ENCODE measurements at regions not wholly inside any gene's neighbourhood (a gene's known extent, or its start where the extent isn't known, plus 50 kb on each side); places are given as distances from the start of the nearest gene placed in this dataset.

GRCh38 chrX:56099271-56099670 lies 132.9 kb upstream of the KLF8 start:
- H3K36me3 ChIP-seq (ENCODE audit: control insufficient read depth, insufficient read depth, low read length): no peaks in the 10 kb centered on the region
- no peak for DNase-seq (ENCODE audit: low read depth)
- H3K27me3 ChIP-seq (ENCODE audit: control insufficient read depth, insufficient read depth, low read length): no peaks in the 10 kb centered on the region
- CTCF ChIA-PET: no interaction called here
- POLR2A ChIA-PET: no interaction called here
- H3K4me3 ChIP-seq (ENCODE audit: low read depth, low read length): no peak overlapping the region
- TF ChIP-seq CTCF (IDR thresholded peaks at IDR 0.05; ENCODE audit: insufficient read depth, low read depth, low read length): no peak

GRCh38 chrX:56107320-56107719 lies 124.8 kb upstream of the KLF8 start:
- Histone ChIP-seq H3K4me3 (ENCODE audit: low read depth, low read length) (no peak overlapping the region), H3K27me3 (ENCODE audit: control insufficient read depth, insufficient read depth, low read length) (no peaks in the 10 kb centered on the region), H3K36me3 (ENCODE audit: control insufficient read depth, insufficient read depth, low read length) (no peaks in the 10 kb centered on the region)
- CTCF ChIA-PET: no interaction called here
- no peak for TF ChIP-seq CTCF (IDR thresholded peaks at IDR 0.05; ENCODE audit: insufficient read depth, low read depth, low read length)
- POLR2A ChIA-PET: no interaction called here
- no peak for DNase-seq (ENCODE audit: low read depth)

- no peak for TF ChIP-seq CTCF (IDR thresholded peaks at IDR 0.05; ENCODE audit: insufficient read depth, low read depth, low read length)
- CTCF ChIA-PET: no interaction called here
- POLR2A ChIA-PET: no interaction called here
Observed at GRCh38 chrX:56113785-56114436, 118.2 kb upstream of the KLF8 start.

GRCh38 chrX:56114437-56114787 lies 117.7 kb upstream of the KLF8 start:
- DNase-seq (ENCODE audit: low read depth): no peak
- CTCF ChIA-PET: no interaction called here
- no peak overlapping the region for H3K4me3 ChIP-seq (ENCODE audit: low read depth, low read length)
- no peaks in the 10 kb centered on the region for H3K27me3 ChIP-seq (ENCODE audit: control insufficient read depth, insufficient read depth, low read length)
- POLR2A ChIA-PET: no interaction called here
- TF ChIP-seq CTCF (IDR thresholded peaks at IDR 0.05; ENCODE audit: insufficient read depth, low read depth, low read length): no peak
- no peaks in the 10 kb centered on the region for H3K36me3 ChIP-seq (ENCODE audit: control insufficient read depth, insufficient read depth, low read length)

More at GRCh38 chrX:56113785-56114436, 118.2 kb upstream of the KLF8 start:
- no peak for DNase-seq (ENCODE audit: low read depth)
- no peak overlapping the region for H3K4me3 ChIP-seq (ENCODE audit: low read depth, low read length)
- no peaks in the 10 kb centered on the region for H3K36me3 ChIP-seq (ENCODE audit: control insufficient read depth, insufficient read depth, low read length)
- H3K27me3 ChIP-seq (ENCODE audit: control insufficient read depth, insufficient read depth, low read length): no peaks in the 10 kb centered on the region

GRCh38 chrX:56120242-56120641 lies 111.9 kb upstream of the KLF8 start:
- no peaks in the 10 kb centered on the region for H3K27me3 ChIP-seq (ENCODE audit: control insufficient read depth, insufficient read depth, low read length)
- H3K36me3 ChIP-seq (ENCODE audit: control insufficient read depth, insufficient read depth, low read length): no peaks in the 10 kb centered on the region
- POLR2A ChIA-PET: no interaction called here
- CTCF ChIA-PET: no interaction called here
- no peak for DNase-seq (ENCODE audit: low read depth)
- no peak overlapping the region for H3K4me3 ChIP-seq (ENCODE audit: low read depth, low read length)
- no peak for TF ChIP-seq CTCF (IDR thresholded peaks at IDR 0.05; ENCODE audit: insufficient read depth, low read depth, low read length)
